HG03175 (cell line): ENCODE measurements at regions not wholly inside any gene's neighbourhood (a gene's known extent, or its start where the extent isn't known, plus 50 kb on each side); places are given as distances from the start of the nearest gene placed in this dataset.

ENCODE experiments used
- ATAC-seq: cut with Tn5 transposase; IDR thresholded peaks from one replicate; pipeline ENCODE4 v1.9.1; 2021; ENCODE audit warnings: mild to moderate bottlenecking, moderate library complexity; ENCODE audit not compliant: unreplicated experiment

DNA sequence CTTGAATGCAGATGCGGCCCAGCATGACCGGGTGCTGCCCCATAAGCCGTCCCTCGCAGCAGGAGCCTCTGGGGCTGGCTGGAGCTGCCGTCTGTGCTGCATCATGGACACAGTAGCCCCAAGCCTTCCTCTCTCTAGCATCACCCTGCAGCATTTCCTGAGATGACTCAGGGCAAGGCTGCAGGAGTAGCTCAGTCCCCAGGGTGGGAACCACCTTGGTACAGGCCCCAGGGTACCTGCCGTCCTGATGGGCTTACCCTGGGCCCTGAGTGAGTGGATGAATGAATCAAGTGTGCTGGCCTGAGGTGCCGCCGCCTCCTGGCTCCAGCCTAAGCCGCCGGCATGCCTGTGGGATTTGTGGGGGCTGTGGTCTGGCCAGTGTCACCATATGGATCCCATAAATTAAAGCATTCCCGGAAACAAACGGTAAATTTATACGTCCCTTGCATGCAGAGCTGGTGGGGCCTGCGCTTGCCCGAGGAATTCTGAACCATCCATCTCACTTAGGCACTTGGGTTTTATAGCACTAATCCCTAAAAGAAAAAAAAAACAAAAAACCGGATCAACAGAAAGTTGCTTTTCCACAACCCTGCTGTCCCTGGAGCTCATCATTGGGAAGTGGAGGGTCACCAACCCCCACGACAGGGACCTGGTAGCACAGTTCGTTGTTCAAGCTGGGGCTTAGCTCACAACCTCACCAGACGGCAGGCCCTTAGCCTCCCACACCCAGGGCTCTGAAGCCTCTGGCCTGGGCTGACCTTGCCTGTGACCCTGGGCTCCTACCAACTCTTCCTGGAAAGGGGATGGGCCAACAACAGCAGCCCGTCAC lies 242.6 kb upstream of the CIBAR2 start:
- ATAC-seq: no peak

DNA sequence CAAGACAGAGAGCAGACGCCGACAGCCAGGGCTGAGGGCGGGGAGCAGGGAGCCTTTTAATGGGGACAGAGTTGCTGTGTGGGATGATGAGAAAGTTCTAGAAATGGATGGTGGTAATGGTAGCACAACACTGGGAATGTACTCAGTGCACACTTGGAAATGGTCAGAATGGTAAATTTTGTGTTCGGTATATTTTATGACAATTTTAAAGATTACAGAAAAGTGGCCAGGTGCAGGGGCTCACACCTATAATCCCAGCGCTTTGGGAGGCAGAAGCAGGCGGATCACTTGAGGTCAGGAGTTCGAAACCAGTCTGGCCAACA lies 243.2 kb upstream of the CIBAR2 start:
- ATAC-seq: no peak

DNA sequence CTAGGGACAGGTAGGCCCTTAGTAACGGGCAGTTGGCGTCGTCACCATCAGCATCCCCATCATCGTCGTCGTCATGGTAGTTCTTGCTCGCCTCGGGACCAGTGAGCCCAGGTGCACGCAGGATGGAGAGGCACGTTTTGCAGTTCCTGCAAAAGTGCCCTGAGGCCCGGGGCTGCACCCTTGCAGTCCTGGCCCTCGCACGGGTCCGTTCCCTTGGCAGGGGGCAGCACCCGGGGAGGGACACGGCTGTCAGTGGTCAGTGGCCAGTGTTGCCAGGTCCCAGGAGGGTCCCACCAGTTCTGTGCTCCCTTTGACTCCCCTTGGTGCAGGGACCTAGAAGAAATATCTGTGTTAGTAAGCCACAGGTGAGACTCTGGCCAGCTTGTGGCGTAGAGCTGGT lies 243.9 kb upstream of the CIBAR2 start:
- no peak for ATAC-seq

DNA sequence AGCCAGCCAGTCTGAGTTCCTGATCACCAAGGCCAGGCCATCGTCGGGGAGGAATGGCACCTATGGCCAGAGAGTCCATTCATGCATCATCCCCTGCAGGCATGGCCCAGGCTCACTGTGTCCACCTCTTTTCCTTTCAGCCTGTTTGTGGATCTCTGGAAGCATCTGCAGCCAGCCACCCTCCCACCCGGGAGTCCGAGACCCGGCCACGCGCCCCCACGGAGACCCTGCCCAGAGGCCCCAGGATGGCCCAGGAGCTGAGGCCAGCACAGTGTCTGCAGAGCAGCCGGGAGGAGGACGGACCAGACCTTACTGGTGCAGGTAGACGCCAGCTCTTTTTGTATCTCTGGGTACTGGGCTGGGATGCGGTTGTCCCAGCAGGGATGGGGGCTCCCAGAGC lies 245.1 kb upstream of the CIBAR2 start:
- ATAC-seq: no peak

DNA sequence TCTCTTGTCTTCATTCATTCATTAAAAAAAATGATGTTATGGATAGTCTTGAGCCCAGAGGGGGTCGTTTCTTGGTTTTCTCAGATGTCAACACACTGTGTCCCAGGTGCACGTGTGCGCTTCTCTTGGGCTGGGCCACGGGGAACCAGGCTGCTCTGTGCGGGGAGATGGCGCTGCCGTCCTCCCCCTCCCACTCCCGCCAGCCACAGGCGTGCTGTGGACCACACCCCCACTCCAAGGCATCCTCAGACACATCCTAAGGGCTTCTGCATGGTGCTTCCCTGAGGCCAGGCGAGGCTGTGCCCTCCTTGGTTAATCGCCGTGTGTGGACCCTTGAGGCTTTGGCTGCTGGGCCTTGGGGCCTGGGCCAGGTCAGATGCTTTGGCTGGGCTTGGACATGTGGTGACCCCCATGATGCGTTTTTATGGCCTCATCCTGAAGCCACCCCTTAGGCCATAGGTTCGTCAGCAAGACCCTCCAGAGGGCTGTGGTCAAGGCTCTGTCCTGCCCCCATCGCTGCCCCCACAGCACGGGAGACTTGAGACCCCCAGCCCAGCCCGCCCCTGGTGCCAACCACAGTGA lies 245.7 kb upstream of the CIBAR2 start:
- ATAC-seq: no peak

DNA sequence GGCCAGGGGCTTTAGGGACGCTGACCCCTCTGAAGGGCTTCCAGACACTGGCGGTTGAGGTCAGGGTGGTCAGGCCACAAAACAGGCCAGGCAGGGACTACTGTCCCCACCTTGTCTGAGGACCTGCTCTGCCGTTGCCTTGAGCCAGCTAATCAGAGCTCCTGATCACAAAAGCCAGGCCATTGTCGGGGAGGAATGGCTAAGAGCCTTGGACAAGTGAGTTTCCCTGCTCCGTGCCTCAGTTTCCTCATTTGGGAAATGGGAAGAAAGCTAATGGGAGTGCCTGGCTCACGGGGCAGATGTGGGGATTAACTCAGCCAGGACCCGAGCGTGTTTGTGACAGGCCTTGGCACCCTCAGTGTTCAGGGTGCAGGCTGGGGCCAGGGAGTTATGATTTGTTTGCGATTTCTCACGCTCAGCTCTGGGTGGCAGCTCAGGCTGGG lies 246.5 kb upstream of the CIBAR2 start:
- ATAC-seq: no peak

DNA sequence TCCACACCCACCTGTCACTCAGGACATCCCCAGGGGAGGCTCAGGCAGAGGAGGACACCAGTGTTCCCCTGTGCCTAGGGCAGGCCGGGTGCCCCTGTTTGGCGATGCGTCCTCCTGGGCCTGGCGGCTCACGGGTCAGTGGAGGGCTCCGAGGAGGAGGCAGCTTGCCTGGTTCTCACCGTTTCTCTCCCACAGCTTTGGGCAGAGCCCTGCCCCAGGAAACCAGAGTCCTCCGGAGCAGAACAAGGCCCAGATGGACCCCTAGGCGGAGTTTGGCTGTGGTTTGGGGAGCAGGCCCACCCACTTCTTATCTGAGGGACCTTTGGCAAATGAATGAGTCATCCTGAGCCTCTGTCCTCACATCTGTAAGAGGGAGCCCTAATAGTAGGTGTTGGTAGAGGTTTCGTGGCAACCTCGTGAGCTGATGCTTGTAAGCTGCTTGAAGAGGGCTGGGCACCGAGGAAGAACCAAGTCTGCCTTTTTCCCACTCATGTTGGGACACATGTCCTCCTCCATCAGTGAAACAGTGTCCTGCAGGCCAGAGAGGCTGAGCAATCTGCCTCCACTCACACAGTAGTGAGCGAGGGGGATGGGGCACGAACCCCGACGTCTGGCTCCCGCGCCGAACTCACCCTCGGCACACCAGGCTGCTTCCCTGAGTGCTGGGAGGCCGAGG lies 247.0 kb upstream of the CIBAR2 start:
- no peak for ATAC-seq

DNA sequence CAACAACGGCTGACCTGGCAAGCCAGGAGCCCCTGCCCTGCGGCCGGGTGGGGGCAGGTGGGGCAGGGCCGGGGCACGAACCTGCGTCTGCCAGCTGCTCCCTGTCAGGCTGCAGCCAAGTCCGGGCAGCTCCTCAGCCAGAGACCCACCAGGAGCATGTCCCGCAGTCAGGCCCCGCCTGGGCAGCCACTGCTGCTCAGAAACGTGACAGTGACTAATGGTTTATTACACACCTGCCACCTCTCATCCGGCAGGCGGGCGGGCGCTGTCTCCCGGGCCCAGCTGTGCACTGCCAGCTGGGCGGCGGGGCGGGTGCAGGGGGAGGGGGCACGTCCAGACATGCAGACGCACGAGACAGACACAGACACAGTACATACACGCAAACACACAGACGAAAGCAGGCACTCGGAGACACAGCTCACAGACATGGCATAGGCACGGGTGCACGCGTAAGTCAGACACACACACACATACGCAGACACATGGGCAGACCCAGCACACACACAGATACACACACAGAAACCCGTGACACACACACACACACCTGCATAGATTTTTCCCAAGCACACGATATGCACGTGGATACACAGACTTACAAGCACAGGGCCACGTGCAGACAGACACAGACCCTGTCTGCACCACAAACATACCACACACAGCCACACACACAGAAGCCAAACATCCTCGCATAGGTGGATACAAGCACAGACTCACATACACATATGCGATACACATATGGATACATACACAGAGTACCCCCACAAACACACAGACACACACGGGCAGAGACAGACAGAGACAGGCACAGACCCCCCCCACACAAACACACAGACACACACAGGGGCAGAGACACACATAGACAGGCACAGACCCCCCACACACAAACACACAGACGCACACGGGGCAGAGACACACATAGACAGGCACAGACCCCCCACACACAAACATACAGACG lies 248.3 kb upstream of the CIBAR2 start:
- no peak for ATAC-seq

DNA sequence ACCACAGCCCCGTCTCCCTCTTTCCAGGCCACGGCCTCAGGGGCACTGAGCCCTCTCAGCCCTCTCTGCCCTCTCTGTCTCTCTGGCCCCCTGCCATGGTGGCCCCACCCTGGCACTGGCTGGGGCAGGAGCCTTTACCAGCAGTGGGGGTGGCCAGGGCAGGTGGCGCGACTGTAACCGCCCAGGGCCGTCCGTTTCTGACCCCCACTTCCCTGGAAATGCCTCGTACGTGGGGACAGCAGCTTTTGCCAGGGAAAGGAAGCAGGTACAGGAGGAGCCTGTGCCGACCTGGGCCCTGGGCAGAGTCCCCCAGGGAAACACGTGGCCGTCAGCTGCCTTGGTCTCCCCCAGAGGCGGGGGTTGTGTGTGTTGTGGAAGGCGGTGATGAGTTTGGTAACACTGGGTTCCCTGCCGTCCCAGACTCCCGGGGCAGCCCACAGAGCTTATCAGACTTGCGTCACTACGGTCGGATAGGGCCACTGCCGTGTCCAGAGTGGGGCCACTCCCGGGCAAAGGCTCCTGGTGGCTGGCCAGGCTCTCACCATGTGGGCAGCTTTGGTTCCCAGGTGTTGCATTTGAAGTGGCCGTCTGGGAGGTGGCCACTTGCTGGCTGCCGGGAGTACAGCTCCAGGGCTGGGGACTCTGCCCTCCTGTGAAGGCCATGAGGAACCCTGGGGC lies 249.3 kb upstream of the CIBAR2 start:
- ATAC-seq: no peak

DNA sequence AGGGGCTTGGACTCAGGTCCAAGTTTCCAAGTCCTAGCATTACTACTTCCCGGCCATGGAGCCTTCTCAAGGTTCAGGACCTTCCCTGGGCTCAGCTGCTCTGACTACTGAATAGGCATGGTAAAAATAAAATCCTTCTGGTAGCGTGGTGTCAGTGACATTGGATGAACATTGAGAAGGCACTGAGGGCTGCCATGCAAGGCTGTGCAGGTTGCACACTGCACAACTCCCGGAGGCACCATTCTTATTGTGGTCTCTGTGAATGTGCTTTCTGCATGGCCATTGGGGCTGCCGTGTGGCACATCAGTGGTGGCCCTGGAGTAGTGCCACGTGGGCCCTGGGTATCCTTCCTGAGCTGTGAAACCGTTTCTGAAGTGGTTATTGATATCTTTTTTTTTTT lies 250.2 kb upstream of the CIBAR2 start:
- ATAC-seq: no peak

DNA sequence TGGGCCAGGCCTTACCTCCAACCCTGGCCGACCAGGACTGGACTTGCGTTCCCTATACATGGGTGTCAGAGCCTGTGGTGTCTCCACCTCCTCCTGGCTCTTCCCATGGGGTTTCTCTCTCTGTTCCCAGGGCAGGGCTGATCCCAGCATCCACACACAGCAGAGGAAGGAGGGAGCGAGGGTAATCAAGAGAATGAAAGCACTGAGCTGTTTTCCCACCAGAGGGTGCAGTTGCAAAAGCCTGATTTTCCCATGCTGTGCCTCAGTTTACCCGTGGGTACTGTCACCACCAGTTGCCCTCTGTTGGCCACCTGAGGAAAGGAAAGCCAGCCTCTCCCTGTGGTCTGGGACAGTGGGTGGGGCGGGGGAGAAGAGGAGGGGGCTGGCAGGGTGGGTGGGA lies 249.7 kb upstream of the GSE1 start:
- no peak for ATAC-seq

DNA sequence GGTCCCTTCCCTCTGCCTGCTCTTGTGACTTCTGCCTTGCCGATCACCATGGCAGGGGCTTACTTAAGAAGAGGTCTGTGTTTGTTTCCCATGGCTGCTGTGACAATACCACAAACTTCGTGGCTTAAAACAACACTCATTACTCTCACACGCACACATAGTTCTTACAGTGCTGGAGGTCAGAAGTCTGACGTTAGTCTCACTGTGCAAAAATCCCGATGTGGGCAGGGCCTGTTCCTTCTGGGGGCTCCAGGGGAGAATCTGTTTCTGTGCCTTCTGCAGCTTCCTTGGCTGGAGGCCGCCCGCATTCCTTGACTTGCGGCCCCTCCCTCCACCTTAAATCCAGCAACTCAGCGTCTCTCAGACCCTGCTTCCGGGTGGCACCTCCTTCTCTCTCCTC lies 249.2 kb upstream of the GSE1 start:
- ATAC-seq: no peak

DNA sequence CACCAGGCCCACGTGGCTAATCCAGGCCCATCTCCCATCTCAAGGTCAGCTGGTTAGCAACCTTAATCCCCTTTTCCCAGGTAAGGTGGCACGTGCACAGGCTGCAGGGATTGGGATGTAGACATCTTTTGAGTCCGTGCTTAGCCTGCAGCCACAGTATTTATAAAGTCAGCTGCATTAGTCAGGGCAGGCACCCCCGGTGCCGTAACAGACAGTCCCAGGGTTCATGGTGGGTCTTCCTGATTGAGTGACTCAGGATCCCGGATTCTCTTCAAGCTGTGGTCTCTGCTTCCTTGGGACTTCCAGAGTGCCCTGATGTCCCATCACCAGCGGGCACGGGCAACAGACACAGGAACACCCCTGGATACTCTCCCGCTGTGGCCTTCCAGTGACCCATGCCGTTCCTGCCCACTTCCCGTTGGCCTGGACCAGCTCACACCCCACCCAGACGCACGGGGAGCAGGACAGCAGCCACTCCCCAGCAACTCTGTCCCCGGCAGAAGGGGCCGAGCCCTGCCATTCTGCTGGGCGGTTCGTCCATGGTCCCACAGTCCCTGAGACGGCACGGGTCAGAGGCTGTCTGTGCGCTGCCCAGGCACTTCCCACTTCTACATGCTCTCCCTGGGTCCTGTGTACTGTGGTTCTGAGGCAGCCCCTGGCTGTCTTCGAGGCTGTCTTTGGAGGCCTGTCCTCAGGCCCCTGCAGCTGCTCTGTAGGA lies 248.6 kb upstream of the GSE1 start:
- no peak for ATAC-seq

DNA sequence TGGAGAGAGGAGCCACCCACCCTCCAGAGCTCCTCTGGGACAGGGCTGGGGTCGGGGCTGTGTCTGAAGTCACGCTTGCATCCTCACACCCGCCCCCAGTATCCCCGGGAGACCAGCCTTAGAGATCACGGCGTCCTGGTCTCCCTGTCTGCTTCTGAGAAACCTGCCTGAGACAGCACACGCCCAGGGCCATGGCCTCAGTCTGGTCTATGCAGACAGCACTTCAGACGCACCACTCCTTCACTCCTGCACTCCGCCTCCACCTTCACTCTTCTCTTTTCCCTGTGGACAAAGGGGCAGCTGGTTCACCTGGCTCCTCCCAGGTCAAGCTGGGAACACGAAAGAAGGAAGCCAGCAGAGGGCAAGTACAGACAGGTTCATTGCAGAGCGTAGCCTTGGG lies 248.0 kb upstream of the GSE1 start:
- ATAC-seq: no peak

DNA sequence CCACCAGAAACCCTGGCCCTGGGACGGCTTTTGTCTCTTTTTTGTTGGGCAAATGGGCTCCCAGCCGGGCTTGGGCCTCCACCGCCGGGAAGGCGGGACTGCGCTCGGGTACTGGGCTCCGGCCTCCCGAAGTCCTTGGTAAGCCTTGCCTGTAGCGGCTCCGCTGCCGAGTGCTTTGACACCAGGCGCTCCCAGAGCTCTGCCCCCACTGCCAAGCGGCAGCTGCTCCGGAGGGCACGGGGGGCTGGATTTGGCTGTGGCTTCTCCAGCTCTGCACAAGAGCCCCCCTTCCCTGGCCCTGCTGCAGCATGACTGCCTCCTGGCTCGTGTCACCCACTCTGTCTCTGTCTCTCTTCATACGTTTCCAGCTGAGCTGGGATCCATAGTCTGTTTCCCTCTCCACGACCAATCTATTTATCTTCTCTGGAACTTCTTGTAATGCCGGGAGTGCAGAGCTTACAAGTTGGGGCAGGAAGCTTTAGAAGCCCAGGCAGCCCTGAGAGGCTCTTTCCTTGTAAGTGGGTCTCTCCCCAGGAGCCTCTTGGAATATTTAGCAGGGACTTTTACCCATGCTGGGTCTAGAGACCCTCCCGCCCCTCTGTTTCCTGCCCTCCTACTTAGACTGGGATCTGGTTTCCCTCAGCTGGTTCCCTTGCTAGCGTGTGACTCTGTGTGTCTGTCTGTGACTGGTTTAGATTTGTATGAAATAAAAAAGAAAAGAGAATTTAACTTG lies 246.9 kb upstream of the GSE1 start:
- no peak for ATAC-seq

DNA sequence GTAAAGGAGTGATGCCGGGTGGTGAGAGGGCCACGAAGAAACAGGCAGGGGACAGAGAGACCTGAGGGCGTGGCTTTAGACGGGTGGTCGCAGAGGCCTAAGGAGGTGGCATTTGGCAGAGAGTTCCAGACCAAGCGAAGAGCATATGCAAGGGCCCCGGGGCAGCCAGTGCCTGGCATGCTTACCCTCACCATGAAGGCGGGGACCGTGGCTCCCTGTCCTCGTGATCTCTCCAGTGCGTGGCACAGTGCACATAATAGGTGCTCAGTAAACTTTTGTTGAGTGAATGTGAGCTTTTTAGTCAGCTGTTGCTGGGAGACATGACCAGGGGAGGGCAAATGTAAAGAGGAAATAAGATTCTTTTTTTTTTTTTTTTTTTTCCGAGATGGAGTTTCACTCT lies 245.6 kb upstream of the GSE1 start:
- no peak for ATAC-seq

DNA sequence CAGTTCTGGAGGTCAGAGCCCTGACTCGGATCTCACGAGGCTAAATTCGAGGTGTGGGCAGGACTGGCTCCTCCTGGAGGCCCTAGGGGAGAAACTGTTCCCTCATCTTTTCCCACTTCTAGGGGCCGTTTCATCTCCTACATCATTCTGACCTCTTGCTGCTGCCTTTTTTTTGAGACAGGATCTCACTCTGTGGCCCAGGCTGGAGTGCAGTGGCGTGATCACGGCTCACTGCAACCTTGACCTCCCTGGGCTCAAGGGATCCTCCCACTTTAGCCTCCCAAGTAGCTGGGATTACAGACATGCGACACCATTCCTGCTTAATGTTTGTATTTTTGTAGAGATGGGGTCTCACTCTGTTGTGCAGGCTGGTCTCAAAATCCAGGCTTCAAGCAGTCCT lies 244.1 kb upstream of the GSE1 start:
- ATAC-seq: no peak

DNA sequence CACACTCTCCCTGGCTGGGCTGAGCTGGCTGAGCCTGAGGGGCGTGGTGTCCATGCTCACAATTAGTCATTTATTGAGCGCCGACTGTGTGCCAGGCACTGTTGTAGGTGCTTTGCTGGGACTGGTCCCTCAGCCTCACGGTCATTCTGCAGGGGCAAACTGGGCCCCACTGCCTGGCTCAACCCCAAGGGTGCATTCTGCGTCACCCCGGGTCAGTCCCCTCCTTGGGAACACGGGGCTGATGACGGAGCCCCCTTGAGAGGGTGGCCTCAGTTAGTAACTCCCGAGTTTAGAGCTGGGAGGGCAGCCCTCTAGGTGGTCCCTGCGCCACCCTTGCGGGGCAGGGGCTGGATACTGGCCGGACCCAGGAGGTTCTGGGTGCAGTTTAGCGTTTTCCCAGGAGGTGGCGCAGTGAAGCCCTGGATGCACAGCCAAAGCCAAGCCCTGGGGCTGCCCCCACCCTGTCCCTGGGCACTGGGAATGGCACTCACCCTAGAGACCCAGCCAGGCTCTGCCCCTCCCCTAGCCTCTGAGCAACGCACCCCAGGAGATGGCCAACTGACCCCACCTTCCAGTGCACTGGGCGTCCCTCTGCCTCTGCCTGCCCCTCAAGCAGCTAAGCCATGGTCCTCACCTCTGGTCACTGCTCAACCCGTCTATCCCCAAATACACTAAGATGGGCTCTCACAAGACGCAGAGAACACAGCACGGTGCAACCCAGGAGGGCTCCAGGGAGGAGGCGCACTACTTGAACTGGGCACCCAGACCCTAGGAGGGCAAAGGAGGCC lies 243.2 kb upstream of the GSE1 start:
- no peak for ATAC-seq

DNA sequence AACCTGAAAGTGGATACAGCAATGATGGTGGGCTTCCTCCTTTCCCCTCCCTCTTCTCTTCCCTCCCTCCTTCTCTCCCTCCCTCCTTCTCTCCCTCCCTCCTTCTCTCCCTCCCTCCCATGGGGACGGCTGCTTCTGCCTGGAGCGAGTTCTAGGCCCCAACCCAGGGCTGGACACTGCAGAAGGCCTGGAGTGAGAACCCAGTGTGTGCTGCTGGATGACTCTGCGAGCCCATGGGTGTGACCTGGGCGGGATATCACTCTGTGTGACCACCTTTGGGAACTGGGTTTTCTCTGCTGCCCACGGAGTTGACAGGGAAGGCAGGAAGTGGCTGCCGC lies 242.6 kb upstream of the GSE1 start:
- no peak for ATAC-seq
